ENCODE measurements at regions not wholly inside any gene's neighbourhood (a gene's known extent, or its start where the extent isn't known, plus 50 kb on each side); places are given as distances from the start of the nearest gene placed in this dataset.

GRCh38 chr9:135239100-135239768 is 151.8 kb downstream of the OLFM1 start:
- DNase-seq (ENCODE audit: low spot score): no peak

DNA sequence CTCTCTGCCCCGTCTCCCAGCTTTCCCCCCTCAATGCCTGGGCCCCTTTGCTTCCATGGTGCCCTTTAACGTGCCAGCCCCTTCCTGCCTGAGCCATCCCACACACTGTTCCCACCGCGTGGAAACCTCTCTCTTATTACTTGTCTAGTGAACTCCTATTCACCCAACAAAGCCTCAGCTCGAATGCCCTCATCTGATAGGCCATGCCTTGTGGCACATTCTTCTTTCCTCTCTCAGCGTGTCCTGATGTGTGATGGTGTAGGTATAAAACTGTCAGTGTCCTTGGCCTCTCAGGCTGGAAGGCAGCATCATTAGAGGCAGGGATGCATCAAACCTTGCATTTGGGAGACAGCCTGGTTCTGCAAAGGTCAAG is 152.3 kb downstream of the OLFM1 start:
- no peak for DNase-seq (ENCODE audit: low spot score)

GRCh38 chr9:135240222-135240621 is 152.8 kb downstream of the OLFM1 start:
- no peak for DNase-seq (ENCODE audit: low spot score)

DNA sequence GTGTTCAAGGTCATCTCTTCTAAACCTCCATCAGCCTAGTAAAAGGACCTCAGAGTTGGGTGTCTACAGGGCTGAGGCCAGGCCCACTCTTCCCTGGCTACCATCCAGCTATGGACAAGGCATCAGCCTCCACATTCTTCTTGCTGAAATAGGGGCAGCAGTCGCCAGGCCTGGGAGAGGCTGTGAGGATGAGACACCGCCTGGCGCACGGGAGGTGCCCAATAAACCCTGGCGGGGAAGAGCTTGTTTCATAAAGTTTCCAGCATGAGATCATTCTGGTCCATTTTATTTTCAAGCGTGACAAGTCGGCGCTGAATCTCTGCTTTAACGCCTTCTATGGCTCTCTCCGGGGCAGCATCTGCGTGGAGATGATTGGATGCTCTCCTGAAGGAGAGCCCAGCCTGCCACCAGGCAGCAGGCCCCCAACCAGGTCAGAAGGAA is 153.4 kb downstream of the OLFM1 start:
- DNase-seq (ENCODE audit: low spot score): no peak

DNA sequence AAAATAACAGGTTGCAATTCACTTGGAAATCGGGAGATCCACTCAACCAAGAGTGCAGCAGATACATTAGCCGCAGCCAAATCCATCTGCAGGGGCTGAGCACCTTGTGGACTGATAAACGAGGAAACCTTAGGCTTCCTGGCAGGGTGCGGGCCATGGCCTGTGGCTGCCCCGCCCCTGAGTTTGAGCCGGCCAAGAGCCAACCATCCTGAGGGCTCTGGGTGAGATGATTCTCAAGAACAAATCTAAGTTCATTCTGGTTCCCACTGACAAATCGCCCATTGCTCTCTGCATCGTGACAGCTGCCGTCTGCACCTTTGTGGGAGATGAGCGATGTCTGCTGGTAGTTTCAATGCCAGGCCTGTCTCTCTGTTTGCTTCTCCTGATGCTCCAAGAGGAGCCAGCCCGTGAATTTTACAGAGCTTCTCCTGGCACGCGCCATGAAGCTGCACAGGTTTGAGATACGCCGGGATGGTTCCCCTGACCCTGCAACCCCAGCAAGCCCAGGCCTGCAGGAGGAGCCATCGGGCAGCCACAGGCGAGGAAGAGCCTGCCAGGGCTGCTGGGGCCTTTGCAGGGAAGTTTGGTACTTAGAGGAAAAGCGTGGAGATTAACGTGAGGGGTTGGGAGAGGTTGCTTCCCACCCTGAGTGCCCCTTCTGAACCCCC is 154.0 kb downstream of the OLFM1 start:
- DNase-seq (ENCODE audit: low spot score): no peak

GRCh38 chr9:135242049-135242396 is 154.6 kb downstream of the OLFM1 start:
- DNase-seq (ENCODE audit: low spot score): no peak

DNA sequence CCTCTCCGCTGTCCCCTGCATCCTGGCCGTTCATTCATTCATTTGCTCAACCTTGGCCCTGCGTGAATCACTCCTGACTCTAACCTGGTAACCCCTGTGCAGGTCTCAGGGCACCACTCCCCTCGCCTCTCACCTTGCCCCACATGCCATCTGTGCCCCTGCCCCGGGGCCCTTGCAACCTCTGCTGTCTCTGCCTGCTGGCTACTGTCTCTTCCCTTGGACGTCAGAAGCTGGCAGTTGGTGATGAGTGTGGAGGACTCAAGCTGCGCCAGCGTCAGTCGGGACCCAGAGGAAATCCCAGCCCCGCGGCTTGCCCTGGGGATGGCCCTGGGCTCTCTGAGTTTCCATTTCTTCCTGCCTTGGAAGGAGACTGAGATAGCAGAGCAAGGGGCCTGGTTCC is 154.9 kb downstream of the OLFM1 start:
- DNase-seq (ENCODE audit: low spot score): no peak

DNA sequence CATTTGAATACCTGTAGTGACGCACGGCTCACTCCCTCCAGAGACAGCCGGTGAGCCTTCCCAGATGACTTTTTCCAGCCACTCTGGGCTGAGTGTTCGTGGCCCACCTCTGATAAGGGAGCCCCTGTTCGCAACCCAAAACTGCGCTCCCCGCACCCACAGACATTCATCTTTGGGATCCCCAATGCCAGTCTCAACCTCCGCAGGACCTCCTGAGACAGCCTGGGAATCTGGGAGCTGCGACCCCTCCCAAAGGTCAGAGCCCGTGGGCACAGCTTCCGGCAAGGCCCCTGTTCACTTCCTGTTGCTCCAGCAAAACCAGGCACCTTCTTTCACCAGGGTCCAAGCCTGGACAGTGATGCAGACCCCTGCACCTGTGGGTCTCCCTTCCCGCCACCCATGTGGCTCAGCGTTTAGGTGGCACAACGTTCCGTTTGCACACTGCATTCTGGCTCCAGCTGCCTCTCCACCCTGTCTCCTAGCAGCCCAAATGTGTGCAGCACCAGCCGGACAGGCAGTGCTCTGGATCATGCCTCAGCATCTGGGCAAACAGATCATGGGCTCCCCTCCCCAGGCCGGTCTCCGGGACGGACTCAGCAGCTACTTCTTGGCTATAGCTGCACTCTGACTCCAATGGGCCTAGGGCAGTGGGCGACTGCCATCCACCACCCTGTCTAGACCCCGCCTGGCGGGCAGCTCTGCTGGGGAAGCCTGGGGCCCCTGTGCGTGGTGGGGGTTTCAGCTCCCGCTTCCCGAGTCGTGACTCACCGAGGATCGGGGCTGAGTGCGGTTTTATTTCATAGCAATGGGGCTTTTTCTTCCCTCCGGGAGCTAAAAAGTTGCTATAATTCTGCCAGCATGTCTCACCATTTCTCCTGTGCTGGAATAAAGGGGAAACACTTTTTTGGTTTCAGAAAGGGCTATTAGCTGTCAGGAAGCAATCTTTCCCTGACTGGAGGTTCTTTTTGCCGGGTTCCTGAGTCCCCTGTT is 156.0 kb downstream of the OLFM1 start:
- no peak for DNase-seq (ENCODE audit: low spot score)

- DNase-seq (ENCODE audit: low spot score): no peak
Measured at GRCh38 chr9:135244271-135245221, 157.1 kb downstream of the OLFM1 start.

- DNase-seq (ENCODE audit: low spot score): no peak
Measured at GRCh38 chr9:135245482-135246247, 158.2 kb downstream of the OLFM1 start.

DNA sequence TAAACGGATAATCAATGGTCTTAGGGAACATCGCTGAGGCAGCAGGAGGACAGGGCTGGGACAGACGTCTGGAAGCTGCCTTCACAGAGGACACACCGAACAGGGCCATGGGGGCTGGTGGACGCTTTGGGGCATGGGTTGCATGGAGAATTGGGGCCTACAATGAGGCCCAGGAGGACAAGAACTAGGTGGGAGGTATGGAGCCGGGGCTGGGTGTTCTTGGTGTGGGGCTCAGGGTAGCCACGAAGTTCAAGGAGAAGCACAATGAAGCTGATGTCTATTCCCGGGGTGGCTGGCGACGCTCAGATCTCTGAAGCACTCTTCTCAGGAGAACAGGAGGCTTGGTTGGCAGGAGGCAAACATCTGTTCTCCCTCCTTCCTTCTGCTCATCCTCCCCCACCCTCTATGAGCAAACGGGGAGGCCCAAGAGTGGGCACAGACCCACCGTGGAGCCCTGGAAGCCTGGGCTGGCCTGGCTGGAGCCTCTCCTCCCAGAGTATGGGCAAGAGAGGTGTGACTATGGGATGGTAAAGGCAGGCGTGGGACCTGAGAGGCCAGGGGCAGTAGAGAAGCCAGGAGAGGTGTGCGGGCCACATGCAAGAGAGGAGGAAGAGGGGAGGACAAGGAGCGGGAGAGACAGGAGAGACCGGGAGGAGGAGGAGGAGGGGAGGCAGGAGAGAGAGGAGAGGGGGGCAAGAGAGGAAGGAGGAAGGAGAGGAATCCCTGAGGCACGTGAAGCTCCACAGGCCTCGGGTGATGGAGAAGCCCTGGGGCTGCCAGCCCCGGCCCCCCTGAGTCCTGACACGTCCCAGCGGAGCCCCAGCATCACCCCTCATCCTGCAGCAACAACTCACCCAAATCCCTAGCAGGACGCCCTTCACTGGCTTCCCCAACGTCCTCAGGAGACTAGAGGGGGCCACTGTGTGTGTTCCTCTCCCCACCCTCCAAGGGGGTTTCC is 159.1 kb downstream of the OLFM1 start:
- no peak for DNase-seq (ENCODE audit: low spot score)

DNA sequence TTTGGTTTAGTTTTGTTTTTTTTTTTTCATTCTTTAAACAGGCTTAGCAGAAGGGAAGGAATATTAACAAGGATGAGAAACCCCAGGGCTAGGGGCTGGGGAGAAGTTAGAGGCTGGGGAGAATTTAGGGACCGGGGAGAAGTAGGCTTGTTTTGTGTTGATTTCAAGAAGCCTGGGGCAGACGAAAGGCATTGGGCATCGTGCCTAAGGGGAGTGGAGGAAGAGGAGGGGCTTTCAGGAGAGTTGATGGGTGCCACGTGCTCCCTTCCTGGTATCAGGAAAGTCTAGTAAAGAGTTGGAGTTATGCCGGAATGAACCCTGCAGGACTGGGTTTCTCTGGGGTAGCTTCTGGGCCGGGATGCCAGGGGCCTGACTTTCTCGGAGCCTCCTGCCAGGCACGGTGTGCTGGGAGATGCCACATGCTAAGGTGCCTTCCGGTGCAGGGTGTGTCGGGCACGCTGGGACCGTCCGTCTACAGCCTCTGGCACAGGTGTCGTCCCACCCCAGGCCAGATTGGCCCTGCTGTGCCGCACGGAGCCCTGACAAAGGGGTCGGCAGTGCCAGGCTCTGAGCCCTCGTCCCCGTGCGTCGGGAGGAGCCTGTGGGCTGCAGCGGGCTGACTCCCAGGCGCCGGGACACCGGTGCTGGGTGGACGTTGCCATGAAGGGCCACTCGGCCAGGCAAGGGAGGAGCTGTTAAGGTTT is 159.9 kb downstream of the OLFM1 start:
- DNase-seq (ENCODE audit: low spot score): no peak

- no peak for DNase-seq (ENCODE audit: low spot score)
Measured at GRCh38 chr9:135248111-135248510, 160.6 kb downstream of the OLFM1 start.

GRCh38 chr9:135248721-135249120 is 161.3 kb downstream of the OLFM1 start:
- DNase-seq (ENCODE audit: low spot score): no peak

DNA sequence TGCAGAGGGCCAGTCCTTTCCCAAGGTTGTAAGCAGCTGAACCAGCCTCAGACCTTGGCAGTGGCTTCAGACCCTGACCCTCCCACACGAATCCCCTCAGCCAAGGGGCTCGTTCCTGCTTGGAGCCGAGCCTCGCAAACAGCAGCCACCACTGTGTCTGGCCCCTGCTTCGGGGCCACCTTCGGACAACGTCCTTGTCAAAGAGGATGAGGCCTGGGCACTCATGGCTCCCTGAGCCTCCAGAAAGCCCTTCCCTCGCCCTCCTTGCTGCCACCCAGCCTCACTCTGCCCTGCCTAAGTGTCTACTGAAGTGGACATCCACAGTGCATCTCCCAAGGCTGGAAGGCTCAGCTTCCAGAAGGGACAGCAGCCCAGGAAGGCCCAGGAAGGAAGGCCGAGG is 161.7 kb downstream of the OLFM1 start:
- DNase-seq (ENCODE audit: low spot score): no peak

GRCh38 chr9:135249711-135250110 is 162.2 kb downstream of the OLFM1 start:
- DNase-seq (ENCODE audit: low spot score): no peak

- DNase-seq (ENCODE audit: low spot score): no peak
Measured at GRCh38 chr9:135251331-135251761, 163.9 kb downstream of the OLFM1 start.

DNA sequence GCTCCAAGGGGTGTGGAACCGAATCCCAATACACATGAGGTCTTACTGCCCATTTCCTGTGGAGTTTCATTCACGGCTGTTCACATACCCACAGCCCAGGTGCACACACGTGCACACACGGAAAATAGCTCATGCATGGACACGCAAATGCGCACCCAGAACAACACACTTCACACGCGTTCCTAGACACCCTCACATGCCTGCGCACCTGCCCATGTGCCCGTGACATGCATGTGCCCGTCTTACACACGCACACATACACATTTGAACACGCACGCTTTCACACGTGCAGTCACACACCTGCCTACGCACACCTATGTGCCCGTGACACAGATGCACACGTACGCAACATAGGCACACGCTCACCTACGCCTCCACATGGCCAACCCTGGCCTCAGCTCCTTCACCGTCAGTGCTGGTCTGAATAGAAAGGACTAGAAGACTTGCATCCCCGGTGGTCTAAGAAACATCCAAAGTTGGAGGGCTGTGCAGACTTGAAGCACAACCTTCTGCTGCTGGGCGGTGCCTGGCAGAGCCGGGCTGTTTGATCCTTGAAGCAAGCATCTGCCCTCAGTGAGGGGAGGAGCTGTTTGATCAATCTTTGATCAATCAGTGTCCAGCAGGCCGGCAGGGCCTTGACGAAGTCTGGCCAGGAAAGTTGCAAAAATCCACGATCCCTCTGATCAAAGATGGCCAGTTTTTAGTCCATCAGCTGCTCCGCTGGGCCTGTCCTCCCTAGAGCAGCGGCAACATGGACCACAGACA is 164.7 kb downstream of the OLFM1 start:
- DNase-seq (ENCODE audit: low spot score): no peak

Measured in SK-N-DZ (cell line).